ENCODE measurements at regions not wholly inside any gene's neighbourhood (a gene's known extent, or its start where the extent isn't known, plus 50 kb on each side); places are given as distances from the start of the nearest gene placed in this dataset.

DNA sequence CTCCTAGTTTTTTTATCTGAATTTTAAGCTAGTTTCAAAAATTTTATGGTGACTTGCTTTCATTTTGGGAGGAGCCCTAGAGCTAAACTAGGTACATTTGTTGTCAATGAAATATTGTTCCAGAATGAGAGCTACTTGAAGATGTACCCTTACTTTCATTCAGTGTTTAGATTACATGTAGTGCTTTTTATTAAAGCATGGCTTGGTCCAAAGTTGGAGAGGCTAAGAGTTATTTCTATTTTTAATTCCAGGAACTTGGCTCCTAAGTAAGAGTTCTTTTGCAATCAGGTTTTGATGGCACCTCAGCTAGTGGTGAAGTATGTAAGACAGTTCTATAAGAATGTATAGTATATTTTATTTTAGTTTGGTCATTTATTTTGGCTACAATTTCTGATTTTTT, 165.5 kb downstream of the PRR32 start:
- DNase-seq (ENCODE audit: extremely low spot score), result no peak

DNA sequence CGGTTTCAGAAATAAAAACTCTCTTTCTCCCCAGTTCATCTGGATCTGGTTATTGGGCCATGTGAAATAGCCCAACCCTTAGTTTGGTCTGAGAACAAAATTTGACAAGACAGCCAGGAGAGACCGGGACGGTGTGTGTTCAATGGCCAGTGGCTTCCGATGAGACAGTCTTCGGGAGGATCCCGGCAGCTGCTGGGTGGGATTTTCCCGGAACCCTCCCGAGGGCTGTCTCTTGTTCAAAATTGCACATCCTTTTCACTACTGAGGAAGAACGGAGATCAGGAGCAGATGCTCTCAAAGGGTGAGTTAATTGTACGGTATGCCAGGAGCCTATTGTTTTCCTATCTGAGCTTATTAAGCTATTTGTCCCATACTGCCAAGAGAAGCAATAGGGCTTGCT, 166.5 kb downstream of the PRR32 start:
- Histone ChIP-seq H3K27ac (replicated peaks in 1 of 4) (no peak overlapping the region), H3K9me3 (no peaks in the 10 kb centered on the region), H3K36me3 (no peaks in the 10 kb centered on the region), H3K27me3 (no peaks in the 10 kb centered on the region), H3K4me3 (no peak overlapping the region), H3K4me1 (no peaks in the 10 kb centered on the region)
- intact Hi-C loops (cut with DNase I), result no loop called here
- no peak for DNase-seq (ENCODE audit: extremely low spot score)
- 73% methylated on average over 10 of the region's 10 CpGs for whole genome bisulfite sequencing
- TF ChIP-seq POLR2A (IDR thresholded peaks at IDR 0.05; ENCODE audit: low read depth), result no peak
- no peak for TF ChIP-seq EP300 (IDR thresholded peaks at IDR 0.05)
- TF ChIP-seq, protein P1, sequence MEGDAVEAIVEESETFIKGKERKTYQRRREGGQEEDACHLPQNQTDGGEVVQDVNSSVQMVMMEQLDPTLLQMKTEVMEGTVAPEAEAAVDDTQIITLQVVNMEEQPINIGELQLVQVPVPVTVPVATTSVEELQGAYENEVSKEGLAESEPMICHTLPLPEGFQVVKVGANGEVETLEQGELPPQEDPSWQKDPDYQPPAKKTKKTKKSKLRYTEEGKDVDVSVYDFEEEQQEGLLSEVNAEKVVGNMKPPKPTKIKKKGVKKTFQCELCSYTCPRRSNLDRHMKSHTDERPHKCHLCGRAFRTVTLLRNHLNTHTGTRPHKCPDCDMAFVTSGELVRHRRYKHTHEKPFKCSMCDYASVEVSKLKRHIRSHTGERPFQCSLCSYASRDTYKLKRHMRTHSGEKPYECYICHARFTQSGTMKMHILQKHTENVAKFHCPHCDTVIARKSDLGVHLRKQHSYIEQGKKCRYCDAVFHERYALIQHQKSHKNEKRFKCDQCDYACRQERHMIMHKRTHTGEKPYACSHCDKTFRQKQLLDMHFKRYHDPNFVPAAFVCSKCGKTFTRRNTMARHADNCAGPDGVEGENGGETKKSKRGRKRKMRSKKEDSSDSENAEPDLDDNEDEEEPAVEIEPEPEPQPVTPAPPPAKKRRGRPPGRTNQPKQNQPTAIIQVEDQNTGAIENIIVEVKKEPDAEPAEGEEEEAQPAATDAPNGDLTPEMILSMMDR (IDR thresholded peaks at IDR 0.05), result no peak
- TF ChIP-seq POLR2AphosphoS5 (IDR thresholded peaks at IDR 0.05), result no peak

More for the DNA sequence above, 165.5 kb downstream of the PRR32 start:
- no peak overlapping the region for H3K4me3 ChIP-seq
- no peaks in the 10 kb centered on the region for H3K9me3 ChIP-seq
- H3K27me3 ChIP-seq, result no peaks in the 10 kb centered on the region
- H3K27ac ChIP-seq (replicated peaks in 1 of 4), result no peak overlapping the region
- no peaks in the 10 kb centered on the region for H3K36me3 ChIP-seq
- no peak for TF ChIP-seq POLR2A (IDR thresholded peaks at IDR 0.05; ENCODE audit: low read depth)
- no peak for TF ChIP-seq POLR2AphosphoS5 (IDR thresholded peaks at IDR 0.05)
- no peak for TF ChIP-seq EP300 (IDR thresholded peaks at IDR 0.05)
- TF ChIP-seq, protein P1 (IDR thresholded peaks at IDR 0.05), result no peak
- intact Hi-C loops (cut with DNase I), result no loop called here
- no peaks in the 10 kb centered on the region for H3K4me1 ChIP-seq

DNA sequence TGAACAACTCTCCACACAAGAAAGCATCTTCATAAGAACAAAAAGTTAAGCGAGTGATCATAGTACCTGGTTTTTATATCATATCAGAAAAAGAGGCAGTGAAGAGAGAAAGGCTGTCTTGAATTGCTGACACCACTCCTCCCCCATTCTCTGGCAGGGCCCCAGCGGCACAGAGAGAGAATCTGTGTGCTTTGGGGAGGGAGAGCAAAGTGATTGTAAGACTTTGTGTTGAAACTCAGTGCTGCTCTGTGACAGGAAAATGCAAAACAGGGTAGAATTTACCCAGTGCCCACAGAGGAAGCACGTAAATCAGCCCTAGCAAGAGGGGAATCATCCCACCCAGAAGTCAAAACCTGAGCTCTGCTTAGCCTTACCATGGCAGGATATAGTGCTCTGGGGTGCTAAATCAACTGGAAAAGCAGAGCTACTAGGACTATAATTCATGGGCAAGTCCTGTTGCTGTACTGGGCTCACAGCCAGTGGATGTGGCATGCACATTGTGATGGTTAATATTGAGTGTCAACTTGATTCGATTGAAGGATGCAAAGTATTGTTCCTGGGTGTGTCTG, 174.6 kb downstream of the PRR32 start:
- DNase-seq (ENCODE audit: extremely low spot score), result no peak
- WGBS, result 34% methylated on average over 4 of the region's 4 CpGs
- intact Hi-C loops (cut with DNase I), result no loop called here
- no peaks in the 10 kb centered on the region for H3K9me3 ChIP-seq
- H3K4me1 ChIP-seq, result no peaks in the 10 kb centered on the region
- H3K27me3 ChIP-seq, result no peaks in the 10 kb centered on the region
- H3K27ac ChIP-seq (replicated peaks in 1 of 4), result no peak overlapping the region
- TF ChIP-seq EP300 (IDR thresholded peaks at IDR 0.05), result no peak
- TF ChIP-seq, protein P1 (IDR thresholded peaks at IDR 0.05), result no peak
- TF ChIP-seq POLR2AphosphoS5 (IDR thresholded peaks at IDR 0.05), result no peak
- TF ChIP-seq POLR2A (IDR thresholded peaks at IDR 0.05; ENCODE audit: low read depth), result no peak
- no peak overlapping the region for H3K4me3 ChIP-seq
- H3K36me3 ChIP-seq, result no peaks in the 10 kb centered on the region

DNA sequence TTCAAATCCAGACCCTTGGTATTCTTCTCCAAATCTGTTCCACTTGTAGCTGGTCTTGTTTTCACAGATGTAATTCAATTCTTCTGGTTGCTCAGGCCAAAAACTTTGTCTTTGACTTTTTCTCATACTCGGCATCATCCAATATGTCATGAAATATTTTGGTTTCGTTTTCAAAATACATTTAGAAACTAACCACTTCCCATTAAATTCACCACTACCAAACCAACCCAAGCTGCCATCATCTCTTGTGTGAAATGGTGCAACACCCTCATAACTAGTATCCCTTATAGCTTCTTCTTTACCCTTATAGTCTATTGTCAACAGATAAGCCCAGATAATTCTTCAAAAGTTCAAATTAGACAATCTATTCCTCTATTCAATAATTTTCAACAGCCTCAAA, 192.1 kb downstream of the PRR32 start:
- intact Hi-C loops (cut with DNase I), result no loop called here
- DNase-seq (ENCODE audit: extremely low spot score), result no peak
- H3K27ac ChIP-seq (replicated peaks in 1 of 4), result no peak overlapping the region
- H3K27me3 ChIP-seq, result no peaks in the 10 kb centered on the region
- H3K9me3 ChIP-seq, result peaks cover 0 to 4% (median 0%) of the 10 kb centered on the region in 4 donors
- no peaks in the 10 kb centered on the region for H3K4me1 ChIP-seq
- H3K36me3 ChIP-seq, result no peaks in the 10 kb centered on the region
- H3K4me3 ChIP-seq, result no peak overlapping the region
- 52% methylated on average over 2 of the region's 2 CpGs for WGBS
- TF ChIP-seq POLR2A (IDR thresholded peaks at IDR 0.05; ENCODE audit: low read depth), result no peak
- TF ChIP-seq, protein P1 (IDR thresholded peaks at IDR 0.05), result no peak

DNA sequence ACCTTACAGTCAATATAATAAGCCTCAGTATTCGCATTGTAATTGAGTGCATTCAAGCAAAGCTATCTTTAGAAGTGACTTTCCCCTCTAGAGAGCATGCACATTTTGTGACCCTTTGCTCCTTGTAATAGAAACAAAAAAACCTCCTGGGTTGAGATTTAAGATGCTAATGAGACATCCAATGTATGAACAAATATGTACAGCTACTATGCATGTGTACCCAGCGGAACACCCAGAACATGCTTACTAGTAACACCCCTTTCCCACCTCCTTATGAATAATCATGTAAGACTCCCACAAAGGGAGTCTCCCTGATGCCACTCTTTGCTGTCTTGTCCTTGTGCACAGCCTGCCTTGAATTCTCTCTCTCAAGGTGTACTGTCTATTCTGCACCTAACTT, 205.5 kb downstream of the PRR32 start:
- WGBS, result 70% methylated on average over 2 of the region's 2 CpGs
- Histone ChIP-seq H3K4me3 (no peak overlapping the region), H3K4me1 (no peaks in the 10 kb centered on the region), H3K27ac (replicated peaks in 1 of 4) (no peak overlapping the region), H3K9me3 (no peaks in the 10 kb centered on the region), H3K27me3 (no peaks in the 10 kb centered on the region), H3K36me3 (no peaks in the 10 kb centered on the region)
- intact Hi-C loops (cut with DNase I), result no loop called here
- no peak for DNase-seq (ENCODE audit: extremely low spot score)
- no peak for TF ChIP-seq POLR2AphosphoS5 (IDR thresholded peaks at IDR 0.05)
- no peak for TF ChIP-seq EP300 (IDR thresholded peaks at IDR 0.05)
- no peak for TF ChIP-seq POLR2A (IDR thresholded peaks at IDR 0.05; ENCODE audit: low read depth)
- TF ChIP-seq, protein P1 (IDR thresholded peaks at IDR 0.05), result no peak
